ENCODE measurements at regions not wholly inside any gene's neighbourhood (a gene's known extent, or its start where the extent isn't known, plus 50 kb on each side); places are given as distances from the start of the nearest gene placed in this dataset.
"Not testable (repeated sequence)": the region's sequence is repeated elsewhere in the genome, so short reads cannot be mapped to it uniquely, and the experiment has no call there.

GRCh38 chr12:124381456-124382296 lies 86.8 kb downstream of the RFLNA start:
- DNase-seq (ENCODE audit: low spot score), result no peak

DNA sequence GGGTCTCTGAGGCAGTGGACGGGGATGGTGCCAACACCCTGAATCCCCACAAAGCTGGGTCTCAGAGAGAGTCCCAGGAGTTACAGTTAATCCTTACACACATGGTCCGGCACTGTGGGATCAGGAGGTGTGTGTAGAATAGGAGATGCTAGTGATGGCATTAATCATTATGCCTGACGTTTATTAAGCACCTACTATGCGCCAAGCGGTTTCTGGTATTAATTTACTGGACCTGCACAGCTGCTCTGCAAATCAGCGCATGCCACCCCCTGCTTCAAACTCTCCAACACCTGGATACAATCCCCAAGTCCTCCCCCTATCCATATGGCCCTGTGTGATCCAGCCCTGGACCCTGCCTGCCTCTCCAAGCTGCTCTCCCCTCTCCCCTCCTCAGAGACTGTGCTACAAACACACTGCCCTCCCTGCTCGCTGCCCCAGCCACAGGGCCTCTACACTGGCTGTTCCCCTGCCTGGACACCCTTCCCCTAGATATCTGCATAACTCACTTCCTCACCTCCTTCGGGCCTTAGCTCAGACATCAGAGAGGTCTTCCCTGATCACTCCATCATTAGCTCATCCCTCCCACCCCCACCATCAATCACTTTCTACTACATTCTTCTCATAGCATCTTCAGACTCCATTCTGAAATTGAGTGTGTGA lies 86.0 kb downstream of the RFLNA start:
- DNase-seq (ENCODE audit: low spot score), result no peak

- DNase-seq (ENCODE audit: low spot score), result no peak
Measured at GRCh38 chr12:124379938-124380754, 85.3 kb downstream of the RFLNA start.

DNA sequence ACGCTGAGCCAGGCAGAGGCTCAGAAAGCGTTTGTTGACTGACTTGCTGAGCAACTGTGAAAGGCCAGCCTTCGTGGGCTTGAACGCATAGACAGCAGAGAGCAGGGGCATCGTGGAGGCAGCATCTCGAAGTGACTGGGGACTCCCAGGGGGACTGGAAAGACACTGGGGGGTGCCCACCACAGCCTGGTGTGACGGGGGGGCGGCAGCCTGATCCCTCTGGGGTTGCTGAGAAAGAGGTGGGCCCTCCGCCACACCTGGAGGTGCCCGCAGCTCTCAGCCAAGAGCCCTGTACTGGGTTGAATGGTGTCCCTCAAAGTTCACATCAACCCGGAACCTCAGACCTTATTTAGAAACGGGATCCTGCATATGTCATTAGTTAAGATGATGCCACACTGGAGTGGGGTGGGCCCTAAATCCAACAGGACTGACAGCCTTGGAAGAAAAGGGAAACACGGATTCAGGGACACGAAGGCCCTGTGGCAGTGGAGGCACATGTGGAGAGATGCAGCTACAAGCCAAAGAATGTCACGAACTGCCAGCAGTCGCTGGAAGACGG lies 84.6 kb downstream of the RFLNA start:
- DNase-seq (ENCODE audit: low spot score), result no peak

- no peak for DNase-seq (ENCODE audit: low spot score)
Measured at GRCh38 chr12:124378926-124379325, 84.0 kb downstream of the RFLNA start.

DNA sequence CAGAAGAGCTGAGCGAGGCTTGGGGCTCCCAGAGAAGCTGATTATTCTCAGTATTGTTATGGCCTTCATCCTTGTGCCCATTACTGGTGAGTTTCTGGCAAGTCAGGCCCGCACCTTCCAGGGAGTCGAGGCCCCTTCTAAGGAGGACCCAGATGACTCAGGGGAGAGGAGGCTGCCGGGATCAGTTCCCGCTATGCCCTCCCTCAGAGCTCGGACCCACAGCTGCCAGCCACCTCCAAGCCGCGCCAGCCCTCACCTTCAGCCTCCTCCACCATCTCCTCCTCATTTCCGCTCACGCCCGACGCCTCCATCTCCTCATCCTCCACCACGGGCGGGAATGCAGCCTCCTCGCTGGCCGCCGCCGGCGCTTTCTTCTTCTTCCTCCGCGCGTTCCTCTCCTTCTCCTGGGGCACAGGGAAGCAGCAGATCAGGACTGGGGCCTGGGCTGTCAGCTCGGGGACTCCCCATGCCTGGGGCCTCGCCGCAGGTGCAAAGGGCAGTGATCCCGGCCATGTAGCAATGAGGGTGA lies 83.2 kb downstream of the RFLNA start:
- no peak for DNase-seq (ENCODE audit: low spot score)

DNA sequence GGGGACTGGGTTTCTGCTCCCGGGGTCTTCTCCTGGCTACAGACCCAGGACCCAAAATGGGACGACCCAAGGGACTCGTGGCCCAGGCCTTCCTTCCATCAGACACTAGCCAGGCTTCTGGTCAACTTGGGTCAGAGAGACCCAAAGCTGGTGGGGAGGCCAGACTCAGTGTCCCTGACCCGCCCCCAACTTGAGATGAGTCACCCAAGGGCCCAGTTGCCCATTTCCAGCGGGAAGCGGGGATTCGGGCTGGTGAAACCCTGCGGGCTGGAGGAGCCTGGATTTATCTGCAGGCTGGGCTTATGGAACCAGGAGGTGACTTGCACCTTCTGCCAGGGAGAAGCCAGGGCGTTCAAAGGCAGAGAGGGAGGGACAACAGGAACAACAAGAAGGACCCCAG lies 81.5 kb downstream of the RFLNA start:
- no peak for DNase-seq (ENCODE audit: low spot score)

DNA sequence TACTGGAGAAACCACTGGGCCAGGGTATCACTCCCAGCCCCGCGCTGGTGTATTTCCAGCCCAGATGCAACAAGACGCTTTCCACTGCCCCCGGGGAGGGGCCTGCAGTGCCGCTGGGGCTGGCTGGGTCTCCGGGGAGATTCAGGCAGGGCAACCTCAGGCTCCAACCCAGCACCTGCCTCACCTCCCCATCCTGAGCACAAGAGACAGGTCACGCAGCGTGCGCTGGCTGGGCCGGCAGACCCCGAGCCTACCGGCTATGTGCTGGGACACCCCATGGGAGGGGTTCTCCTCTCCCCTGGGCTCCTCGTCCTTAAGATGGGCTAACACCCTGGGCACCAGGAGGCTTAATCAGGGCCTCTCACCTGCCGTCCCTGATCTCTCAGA lies 80.9 kb downstream of the RFLNA start:
- DNase-seq (ENCODE audit: low spot score), result no peak

DNA sequence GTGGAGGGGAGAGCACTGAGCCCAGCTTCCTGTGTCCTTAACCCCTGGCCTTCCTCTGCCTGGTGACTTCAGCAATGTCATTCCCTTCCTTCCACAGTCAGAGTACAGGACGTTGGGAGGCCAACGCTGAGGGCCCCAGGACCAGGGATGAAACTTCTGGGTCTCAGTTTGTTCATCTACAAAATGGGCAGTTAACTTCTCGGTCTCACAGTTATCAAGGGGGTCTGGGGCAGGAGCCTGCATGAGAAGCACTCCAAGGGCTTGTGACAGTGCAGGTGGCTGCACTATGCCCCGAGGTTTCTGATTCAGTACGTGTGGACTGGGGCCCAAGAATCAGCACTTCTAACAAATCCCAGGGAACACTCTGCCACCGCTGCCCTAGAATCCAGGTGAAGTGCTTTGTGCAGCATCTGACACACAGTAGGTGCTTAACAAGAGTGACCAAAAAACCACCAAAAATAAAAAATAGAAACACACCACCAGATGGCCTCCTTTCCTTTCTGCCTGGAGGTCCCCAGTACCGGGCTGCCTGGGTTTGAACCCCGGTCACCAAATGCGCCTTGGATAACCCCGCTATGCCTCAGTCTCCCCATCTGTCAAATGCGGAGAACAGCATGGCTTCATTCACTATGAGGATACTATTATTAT lies 80.4 kb downstream of the RFLNA start:
- no peak for DNase-seq (ENCODE audit: low spot score)

- DNase-seq (ENCODE audit: low spot score), result no peak
Measured at GRCh38 chr12:124374567-124374966, 79.7 kb downstream of the RFLNA start.

GRCh38 chr12:124374147-124374546 lies 79.3 kb downstream of the RFLNA start:
- DNase-seq (ENCODE audit: low spot score), result no peak

- DNase-seq (ENCODE audit: low spot score), result not testable (repeated sequence)
Measured at GRCh38 chr12:124373701-124374100, 78.8 kb downstream of the RFLNA start.

DNA sequence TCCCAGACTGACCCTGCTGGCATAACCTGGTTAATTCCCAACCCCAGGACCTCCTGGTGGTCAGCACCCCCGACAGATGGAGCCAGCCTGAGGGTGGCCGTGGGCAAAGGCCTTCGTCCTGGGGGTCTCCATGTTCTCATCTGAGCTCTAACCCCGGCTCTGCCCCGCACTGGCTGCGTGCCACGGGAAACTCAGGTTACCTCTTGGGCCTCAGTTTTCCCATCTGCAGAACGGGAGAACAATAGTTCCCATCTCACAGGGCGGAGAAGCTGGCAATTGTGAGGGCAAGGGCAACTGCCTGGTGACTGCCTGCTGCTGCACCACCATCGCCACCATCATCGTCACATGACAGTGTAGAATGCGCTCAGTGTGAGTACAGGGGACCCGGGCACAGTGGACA lies 77.9 kb downstream of the RFLNA start:
- DNase-seq (ENCODE audit: low spot score), result no peak

DNA sequence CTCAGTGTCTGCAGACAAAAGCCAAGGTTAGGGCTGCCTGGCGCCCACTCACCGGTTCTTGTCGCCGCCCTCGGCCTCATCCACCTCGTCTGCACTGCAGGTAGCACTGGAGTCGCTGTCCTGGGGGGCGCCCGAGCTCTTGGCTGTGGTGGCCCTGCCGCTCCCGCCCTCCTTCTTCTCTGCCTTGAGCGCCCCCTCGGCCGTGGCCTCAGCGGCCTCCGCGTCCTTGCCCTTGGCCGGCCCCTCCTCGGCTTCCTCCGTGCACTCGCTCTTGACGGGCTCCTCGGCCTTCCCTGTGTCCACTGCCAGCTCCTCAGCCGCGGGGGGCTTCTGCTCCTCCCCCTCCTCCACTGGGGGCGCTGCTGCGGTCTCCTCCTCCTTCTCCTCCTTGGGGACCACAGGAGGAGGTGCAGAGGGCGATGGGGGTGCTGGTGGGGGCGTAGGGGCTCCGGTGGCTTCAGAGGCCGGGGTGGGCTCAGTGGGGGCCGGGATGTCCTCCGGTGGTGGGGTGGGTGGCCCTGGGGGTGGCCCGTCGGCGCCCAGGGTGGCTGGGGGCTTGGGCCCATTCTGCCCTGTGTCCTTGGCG lies 77.2 kb downstream of the RFLNA start:
- no peak for DNase-seq (ENCODE audit: low spot score)

GRCh38 chr12:124371366-124371765 lies 76.5 kb downstream of the RFLNA start:
- no peak for DNase-seq (ENCODE audit: low spot score)

- no peak for DNase-seq (ENCODE audit: low spot score)
Measured at GRCh38 chr12:124370851-124371250, 76.0 kb downstream of the RFLNA start.

GRCh38 chr12:124370384-124370783 lies 75.5 kb downstream of the RFLNA start:
- no peak for DNase-seq (ENCODE audit: low spot score)

DNA sequence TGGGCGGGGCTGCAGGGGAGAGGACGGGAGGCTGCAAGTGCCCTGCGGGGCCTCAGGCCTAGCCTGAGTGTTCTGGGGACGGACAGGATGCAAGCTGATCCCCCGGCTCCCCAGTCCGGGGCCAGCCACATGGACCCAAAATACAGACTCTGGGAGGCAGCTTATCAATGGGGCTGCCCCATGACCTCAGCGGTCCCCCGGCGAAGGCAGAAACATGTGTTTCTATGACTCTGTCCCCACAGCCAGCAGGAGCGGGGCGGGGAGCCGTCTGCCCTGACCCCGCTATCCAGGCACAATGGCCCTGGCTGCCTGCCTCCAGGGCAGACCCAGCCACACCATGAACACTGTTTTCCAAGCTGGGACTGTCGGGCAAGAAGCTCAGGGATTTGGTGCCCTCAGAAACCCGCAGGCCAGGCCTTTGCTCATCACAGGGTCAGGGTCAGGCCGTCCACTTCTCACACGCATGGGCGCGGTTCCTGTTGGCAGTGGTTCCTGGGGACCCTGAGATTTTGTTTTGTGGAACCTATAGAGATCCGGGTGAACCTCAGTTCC lies 75.0 kb downstream of the RFLNA start:
- DNase-seq (ENCODE audit: low spot score), result no peak

- peak; percentile 34 for DNase-seq (ENCODE audit: low spot score)
Measured at GRCh38 chr12:124369055-124369826, 74.3 kb downstream of the RFLNA start.

GRCh38 chr12:124368421-124369032 lies 73.6 kb downstream of the RFLNA start:
- no peak for DNase-seq (ENCODE audit: low spot score)
